GM12892 (cell line): ENCODE measurements at regions not wholly inside any gene's neighbourhood (a gene's known extent, or its start where the extent isn't known, plus 50 kb on each side); places are given as distances from the start of the nearest gene placed in this dataset.

ENCODE experiments used
- POLR2A ChIP-seq: IDR thresholded peaks from 2 replicates; pipeline ENCODE4 v1.6.1; 2011; ENCODE audit warnings: low read depth, low read length, control low read depth
- POLR2AphosphoS5 ChIP-seq: IDR thresholded peaks from 2 replicates; pipeline ENCODE4 v1.6.1; 2011; ENCODE audit warnings: low read depth, low read length, control low read depth
- TAF1 ChIP-seq: IDR thresholded peaks from 2 replicates; pipeline ENCODE4 v1.6.1; 2011; ENCODE audit warnings: low read depth, mild to moderate bottlenecking, control low read depth, low read length, borderline replicate concordance

DNA sequence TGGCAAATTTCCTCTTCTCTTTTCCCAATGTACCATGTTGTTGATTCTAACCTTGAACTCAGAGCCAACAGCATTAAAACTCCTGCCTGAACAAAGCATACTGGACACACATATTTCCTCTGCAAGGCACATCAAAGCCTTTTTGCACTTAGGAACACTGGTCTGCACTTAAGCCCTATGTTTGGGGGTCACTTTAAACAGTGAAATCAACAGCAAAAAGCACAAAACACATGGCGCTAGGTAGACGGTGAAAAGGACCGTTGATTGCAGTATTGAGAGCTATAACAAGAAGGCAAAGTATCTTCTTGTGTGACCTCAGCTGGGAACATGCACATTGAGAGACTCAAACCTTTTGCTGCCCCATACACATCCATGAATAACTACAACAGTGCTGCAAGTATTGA is 83.9 kb upstream of the SH3BP4 start:
- TF ChIP-seq POLR2AphosphoS5 = no peak
- no peak for TF ChIP-seq POLR2A
- TF ChIP-seq TAF1 = no peak
